Activated naive CD4-positive, alpha-beta T cell treated with anti-CD3 and anti-CD28 coated beads, Interleukin-2, amount 50 U/mL, for 72 hours (primary cell): ENCODE measurements at regions not wholly inside any gene's neighbourhood (a gene's known extent, or its start where the extent isn't known, plus 50 kb on each side); places are given as distances from the start of the nearest gene placed in this dataset.

ENCODE experiments used
- ATAC-seq, 2 donors: fragments of 150-1000 bp; cut with Tn5 transposase; 2 replicates each; pipeline ENCODE4 v1.10.0; 2021; ENCODE audit warnings: mild to moderate bottlenecking in 2 of 2, moderate library complexity in 2 of 2
- DNase-seq, 2 donors: peaks; one replicate each; pipeline ENCODE4 v3.0.0; 2021 to 2022; ENCODE audit warnings: low spot score in 2 of 2
- H3K27ac Mint-ChIP-seq, 2 donors: one replicate each; pipeline ENCODE4 v1.8.0; 2022; ENCODE audit warnings: mild to moderate bottlenecking in 2 of 2, mixed read lengths in 2 of 2
- H3K36me3 Mint-ChIP-seq, 2 donors: one replicate each; pipeline ENCODE4 v1.8.0; 2022; ENCODE audit warnings: mixed read lengths in 2 of 2
- H3K9me3 Mint-ChIP-seq, 2 donors: one replicate each; pipeline ENCODE4 v1.8.0; 2022; ENCODE audit warnings: mixed read lengths in 2 of 2

DNA sequence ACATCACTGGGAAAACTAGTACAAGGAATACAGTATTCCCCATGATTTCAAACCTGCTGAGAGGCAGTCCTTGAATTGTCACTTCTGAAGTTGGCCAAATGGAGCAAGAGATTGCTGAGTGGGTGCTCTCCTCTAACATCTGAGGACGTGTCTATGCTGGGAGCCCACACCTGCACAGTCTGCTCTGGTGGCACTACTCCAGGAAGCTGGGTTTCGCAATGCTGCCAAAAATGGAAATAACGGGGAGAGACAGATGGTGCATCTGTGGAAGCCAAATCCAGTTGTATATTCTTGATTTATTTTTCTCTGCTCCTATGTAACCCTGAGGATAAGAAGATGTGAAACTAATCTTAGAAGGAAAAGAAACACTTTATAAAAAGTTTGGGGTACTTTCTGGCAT, 240.1 kb upstream of the CTSO start:
- no peak for DNase-seq
- no peak for ATAC-seq
- Mint-ChIP-seq H3K36me3 (no peaks in the 10 kb centered on the region), H3K9me3 (peaks cover 4 to 5% of the 10 kb centered on the region in 2 donors), H3K27ac (no peak overlapping the region)

- H3K9me3 Mint-ChIP-seq, result peaks cover 4 to 5% of the 10 kb centered on the region in 2 donors
Observed at GRCh38 chr4:156193106-156193505, 239.4 kb upstream of the CTSO start.

GRCh38 chr4:156192033-156192432, 238.4 kb upstream of the CTSO start:
- Mint-ChIP-seq H3K27ac (no peak overlapping the region), H3K36me3 (no peaks in the 10 kb centered on the region), H3K9me3 (peaks cover 0 to 5% of the 10 kb centered on the region in 2 donors)
- no peak for ATAC-seq
- DNase-seq, result no peak

More at GRCh38 chr4:156193106-156193505, 239.4 kb upstream of the CTSO start:
- no peak for ATAC-seq
- no peaks in the 10 kb centered on the region for H3K36me3 Mint-ChIP-seq
- no peak for DNase-seq
- no peak overlapping the region for H3K27ac Mint-ChIP-seq

DNA sequence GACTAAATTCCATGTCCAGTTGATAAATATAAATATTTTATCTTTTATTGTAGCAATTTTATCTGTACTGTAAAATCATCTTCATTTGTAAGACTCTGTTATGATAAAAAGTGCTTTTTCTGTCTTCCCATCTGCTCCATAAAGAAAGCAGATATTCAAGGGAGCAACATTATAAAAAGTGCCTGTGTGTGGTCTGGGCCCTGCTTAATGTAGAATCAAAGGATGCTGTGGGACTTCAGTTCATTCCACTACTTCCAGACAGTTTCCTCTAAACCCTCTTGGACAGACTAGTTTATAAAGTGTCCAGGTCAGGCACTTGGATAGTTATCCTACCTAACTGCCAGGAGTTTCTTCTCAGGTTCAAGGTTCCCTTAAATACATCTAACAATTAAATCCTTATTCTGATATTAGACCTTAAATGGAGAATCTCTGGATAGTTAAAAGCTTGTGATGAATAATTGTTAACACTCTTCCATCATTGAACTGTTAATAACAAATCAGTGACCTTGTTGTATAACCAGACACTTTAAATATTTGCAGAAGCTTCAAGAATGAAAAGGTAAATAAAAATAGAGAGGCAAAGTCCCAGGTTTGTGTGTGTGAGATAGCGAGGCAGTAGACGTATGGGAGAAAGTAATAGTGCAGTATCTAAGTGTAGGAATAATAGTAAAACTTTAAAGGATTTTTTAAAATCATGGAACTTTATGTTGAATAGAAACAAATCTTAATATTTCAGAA, 237.5 kb upstream of the CTSO start:
- DNase-seq (no peak), ATAC-seq (no peak)
- peaks cover 0 to 5% of the 10 kb centered on the region in 2 donors for H3K9me3 Mint-ChIP-seq
- no peaks in the 10 kb centered on the region for H3K36me3 Mint-ChIP-seq
- H3K27ac Mint-ChIP-seq, result no peak overlapping the region

DNA sequence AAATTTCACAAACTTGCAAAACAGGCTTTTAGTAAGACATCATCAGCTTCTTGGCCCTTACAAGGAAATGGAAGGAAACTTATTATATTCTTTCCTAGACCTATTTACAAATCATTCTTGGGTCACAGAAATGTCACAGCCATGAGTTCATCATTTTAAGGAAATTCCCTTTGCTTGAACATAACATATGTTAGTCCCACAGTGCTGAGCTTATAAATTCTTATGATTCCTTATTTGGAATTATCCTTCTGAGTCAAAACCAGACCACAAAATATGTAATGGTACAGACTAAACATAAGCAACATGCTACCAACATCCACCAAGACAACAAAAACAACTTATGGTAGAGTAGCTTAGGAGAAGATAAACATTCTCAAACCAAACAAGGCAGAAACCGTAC, 236.9 kb upstream of the CTSO start:
- DNase-seq (no peak), ATAC-seq (no peak)
- no peaks in the 10 kb centered on the region for H3K36me3 Mint-ChIP-seq
- peaks cover 0 to 5% of the 10 kb centered on the region in 2 donors for H3K9me3 Mint-ChIP-seq
- H3K27ac Mint-ChIP-seq, result no peak overlapping the region

DNA sequence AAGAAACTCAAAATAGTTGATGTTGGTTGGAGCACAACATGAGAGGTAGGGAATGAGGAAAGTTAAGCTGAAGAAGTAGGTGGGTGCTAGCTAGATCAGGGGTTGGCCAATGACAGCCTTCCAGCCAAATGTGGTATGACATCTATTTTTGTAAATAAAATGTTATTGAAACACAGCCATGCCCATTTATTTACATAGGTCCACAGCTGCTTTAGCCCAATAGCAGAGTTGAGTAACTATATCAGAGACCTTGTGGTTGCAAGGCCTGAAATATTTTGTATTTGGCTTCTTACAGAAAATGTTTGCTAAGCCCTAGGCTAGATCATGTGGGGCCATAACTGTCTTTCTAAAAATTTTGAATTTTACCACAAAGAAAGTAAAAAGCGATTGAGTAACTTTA, 234.9 kb upstream of the CTSO start:
- ATAC-seq (no peak), DNase-seq (no peak)
- Mint-ChIP-seq H3K27ac (no peak overlapping the region), H3K36me3 (no peaks in the 10 kb centered on the region), H3K9me3 (peaks cover 0 to 5% of the 10 kb centered on the region in 2 donors)

GRCh38 chr4:156186111-156186510, 232.4 kb upstream of the CTSO start:
- ATAC-seq, result no peak
- Mint-ChIP-seq H3K9me3 (no peaks in the 10 kb centered on the region), H3K36me3 (no peaks in the 10 kb centered on the region), H3K27ac (no peak overlapping the region)
- DNase-seq, result no peak

- DNase-seq (no peak), ATAC-seq (no peak)
- Mint-ChIP-seq H3K36me3 (no peaks in the 10 kb centered on the region), H3K27ac (no peak overlapping the region), H3K9me3 (no peaks in the 10 kb centered on the region)
Observed at GRCh38 chr4:156185514-156186055, 231.9 kb upstream of the CTSO start.

DNA sequence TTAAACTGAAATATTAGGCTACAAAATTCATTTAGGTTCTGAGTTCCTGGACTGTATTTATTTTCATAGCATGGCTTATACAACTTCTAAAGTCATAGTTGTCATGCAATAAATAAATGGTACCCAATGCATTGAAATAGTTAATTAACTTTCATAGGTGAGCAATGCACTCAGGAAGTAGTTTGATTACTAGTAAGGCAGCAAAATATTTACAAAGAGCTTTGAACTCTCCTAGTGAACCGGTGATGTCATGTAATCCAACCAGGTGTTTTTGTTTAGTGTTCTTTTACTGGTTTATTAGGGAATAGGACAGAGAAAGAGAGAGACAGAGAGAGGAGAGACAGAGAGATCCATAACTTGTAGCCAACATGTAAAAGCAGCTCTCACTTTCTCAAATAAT, 228.6 kb upstream of the CTSO start:
- Mint-ChIP-seq H3K27ac (no peak overlapping the region), H3K9me3 (no peaks in the 10 kb centered on the region), H3K36me3 (no peaks in the 10 kb centered on the region)
- no peak for ATAC-seq
- no peak for DNase-seq

GRCh38 chr4:156177941-156178340, 224.3 kb upstream of the CTSO start:
- H3K9me3 Mint-ChIP-seq, result peaks cover 4 to 18% of the 10 kb centered on the region in 2 donors
- no peak for ATAC-seq
- no peak overlapping the region for H3K27ac Mint-ChIP-seq
- H3K36me3 Mint-ChIP-seq, result no peaks in the 10 kb centered on the region
- no peak for DNase-seq

- DNase-seq, result no peak
- no peak overlapping the region for H3K27ac Mint-ChIP-seq
- peaks cover 4 to 18% of the 10 kb centered on the region in 2 donors for H3K9me3 Mint-ChIP-seq
- H3K36me3 Mint-ChIP-seq, result no peaks in the 10 kb centered on the region
- no peak for ATAC-seq
Observed at GRCh38 chr4:156176896-156177295, 223.2 kb upstream of the CTSO start.

GRCh38 chr4:156173937-156174336, 220.3 kb upstream of the CTSO start:
- Mint-ChIP-seq H3K36me3 (no peaks in the 10 kb centered on the region), H3K27ac (no peak overlapping the region), H3K9me3 (peaks cover 7 to 18% of the 10 kb centered on the region in 2 donors)
- DNase-seq, result no peak
- ATAC-seq, result no peak

GRCh38 chr4:156173486-156173885, 219.8 kb upstream of the CTSO start:
- ATAC-seq, result no peak
- peaks cover 7 to 18% of the 10 kb centered on the region in 2 donors for H3K9me3 Mint-ChIP-seq
- H3K27ac Mint-ChIP-seq, result no peak overlapping the region

GRCh38 chr4:156169861-156170260, 216.2 kb upstream of the CTSO start:
- no peak overlapping the region for H3K27ac Mint-ChIP-seq
- ATAC-seq, result no peak
- no peaks in the 10 kb centered on the region for H3K36me3 Mint-ChIP-seq
- DNase-seq, result no peak
- H3K9me3 Mint-ChIP-seq, result peaks cover 7 to 10% of the 10 kb centered on the region in 2 donors

More at GRCh38 chr4:156173486-156173885, 219.8 kb upstream of the CTSO start:
- no peak for DNase-seq
- no peaks in the 10 kb centered on the region for H3K36me3 Mint-ChIP-seq

DNA sequence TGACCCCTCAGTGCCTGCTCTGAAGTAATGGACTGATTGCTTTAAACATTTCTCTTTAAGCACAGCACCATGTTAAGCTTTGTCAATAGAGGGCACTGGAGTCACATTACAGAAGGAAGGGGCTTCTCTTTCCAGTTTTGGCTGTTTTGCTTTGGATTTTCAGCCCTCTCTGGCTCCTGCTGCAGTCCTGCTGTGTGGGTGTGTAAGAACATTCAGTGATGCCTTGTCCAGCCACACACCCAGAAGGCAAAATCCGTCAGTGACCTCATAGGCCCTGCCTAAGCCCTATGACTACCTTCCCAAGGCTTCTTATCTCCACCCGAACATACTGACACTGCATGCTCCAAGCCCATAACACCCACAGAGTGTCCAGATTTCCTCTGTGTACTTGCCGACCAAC, 215.3 kb upstream of the CTSO start:
- Mint-ChIP-seq H3K9me3 (peaks cover 11 to 14% of the 10 kb centered on the region in 2 donors), H3K27ac (no peak overlapping the region), H3K36me3 (no peaks in the 10 kb centered on the region)
- DNase-seq (no peak), ATAC-seq (no peak)

GRCh38 chr4:156168288-156168687, 214.6 kb upstream of the CTSO start:
- H3K27ac Mint-ChIP-seq, result no peak overlapping the region

DNA sequence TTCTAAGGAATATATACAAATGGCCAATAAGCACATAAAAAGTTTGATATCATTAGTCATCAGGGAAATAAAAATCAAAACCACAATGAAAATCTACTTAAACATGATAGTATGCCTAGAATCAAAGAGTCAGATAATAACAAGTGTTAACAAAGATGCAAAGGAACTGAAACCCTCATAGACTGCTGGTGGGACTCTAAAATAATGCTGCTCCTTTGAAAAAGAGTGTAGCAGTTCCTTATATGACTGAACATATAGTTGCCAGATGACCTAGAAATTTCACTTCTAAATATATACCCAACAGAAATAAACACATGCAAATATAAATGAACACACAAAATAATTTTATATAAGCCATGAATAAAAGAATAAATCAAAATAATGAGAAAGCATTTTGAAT, 205.1 kb upstream of the CTSO start:
- no peaks in the 10 kb centered on the region for H3K36me3 Mint-ChIP-seq
- no peak for ATAC-seq
- H3K27ac Mint-ChIP-seq, result no peak overlapping the region

More at GRCh38 chr4:156168288-156168687, 214.6 kb upstream of the CTSO start:
- ATAC-seq (no peak), DNase-seq (no peak)
- H3K36me3 Mint-ChIP-seq, result no peaks in the 10 kb centered on the region
- peaks cover 5 to 10% of the 10 kb centered on the region in 2 donors for H3K9me3 Mint-ChIP-seq

GRCh38 chr4:156154978-156155377, 201.3 kb upstream of the CTSO start:
- H3K9me3 Mint-ChIP-seq, result peaks cover 0 to 6% of the 10 kb centered on the region in 2 donors
- ATAC-seq (no peak), DNase-seq (no peak)
- H3K27ac Mint-ChIP-seq, result no peak overlapping the region
- H3K36me3 Mint-ChIP-seq, result no peaks in the 10 kb centered on the region

More for the DNA sequence above, 205.1 kb upstream of the CTSO start:
- no peaks in the 10 kb centered on the region for H3K9me3 Mint-ChIP-seq
- no peak for DNase-seq
